HEK293 (cell line): ENCODE measurements at regions not wholly inside any gene's neighbourhood (a gene's known extent, or its start where the extent isn't known, plus 50 kb on each side); places are given as distances from the start of the nearest gene placed in this dataset.

ENCODE experiments used
- CTCF ChIP-seq: fragments of 450-650 bp; formaldehyde crosslinking; IDR thresholded peaks from 2 replicates; pipeline ENCODE4 v1.5.1; 2016; ENCODE audit warnings: missing biosample characterization, missing genetic modification characterization
- GLI4 ChIP-seq: fragments of 450-650 bp; formaldehyde crosslinking; IDR thresholded peaks from 2 replicates; pipeline ENCODE4 v1.5.1; 2016; ENCODE audit warnings: missing biosample characterization, missing genetic modification characterization
- SP2 ChIP-seq: fragments of 450-650 bp; formaldehyde crosslinking; IDR thresholded peaks from 2 replicates; pipeline ENCODE4 v1.5.1; 2016; ENCODE audit warnings: missing biosample characterization, missing genetic modification characterization
- ZBTB11 ChIP-seq: fragments of 450-650 bp; formaldehyde crosslinking; conservative IDR thresholded peaks from 2 replicates; pipeline ENCODE4 v1.5.1; 2016; ENCODE audit warnings: low read depth, missing biosample characterization, missing genetic modification characterization
- ZBTB20 ChIP-seq: fragments of 450-650 bp; formaldehyde crosslinking; IDR thresholded peaks from 2 replicates; pipeline ENCODE4 v1.5.1; 2016; ENCODE audit warnings: missing biosample characterization, missing genetic modification characterization
- ZBTB21 ChIP-seq: fragments of 450-650 bp; formaldehyde crosslinking; IDR thresholded peaks from 2 replicates; pipeline ENCODE4 v1.5.1; 2017; ENCODE audit warnings: missing biosample characterization, missing genetic modification characterization
- ZNF121 ChIP-seq: fragments of 450-650 bp; formaldehyde crosslinking; IDR thresholded peaks from 2 replicates; pipeline ENCODE4 v1.5.1; 2016; ENCODE audit warnings: missing biosample characterization, missing genetic modification characterization
- ZNF223 ChIP-seq: fragments of 450-650 bp; formaldehyde crosslinking; IDR thresholded peaks from 2 replicates; pipeline ENCODE4 v1.5.1; 2016; ENCODE audit warnings: missing biosample characterization, missing genetic modification characterization
- ZNF280D ChIP-seq: fragments of 450-650 bp; formaldehyde crosslinking; IDR thresholded peaks from 2 replicates; pipeline ENCODE4 v1.5.1; 2016; ENCODE audit warnings: missing biosample characterization, missing genetic modification characterization
- ZNF335 ChIP-seq: fragments of 450-650 bp; formaldehyde crosslinking; conservative IDR thresholded peaks from 2 replicates; pipeline ENCODE4 v1.5.1; 2016; ENCODE audit warnings: missing biosample characterization, missing genetic modification characterization
- ZNF658 ChIP-seq: fragments of 450-650 bp; formaldehyde crosslinking; IDR thresholded peaks from 2 replicates; pipeline ENCODE4; 2016; ENCODE audit warnings: missing biosample characterization, missing genetic modification characterization

- no peak for TF ChIP-seq ZNF658 (tag by site-specific recombination)
- TF ChIP-seq CTCF (tag by site-specific recombination) = no peak
- TF ChIP-seq ZBTB21 (tag by site-specific recombination) = no peak
- TF ChIP-seq ZBTB11 (tag by site-specific recombination) = no peak
- TF ChIP-seq SP2 = no peak
- TF ChIP-seq ZNF335 (tag by site-specific recombination) = no peak
- TF ChIP-seq ZNF121 (tag by site-specific recombination) = no peak
- no peak for TF ChIP-seq ZNF280D (tag by site-specific recombination)
- TF ChIP-seq ZNF223 (tag by site-specific recombination) = no peak
- TF ChIP-seq GLI4 (tag by site-specific recombination) = no peak
- no peak for TF ChIP-seq ZBTB20 (tag by site-specific recombination)
These were observed 229.8 kb downstream of the DRD1 start for GRCh38 chr5:175214152-175214551.
